ENCODE measurements at regions not wholly inside any gene's neighbourhood (a gene's known extent, or its start where the extent isn't known, plus 50 kb on each side); places are given as distances from the start of the nearest gene placed in this dataset.

DNA sequence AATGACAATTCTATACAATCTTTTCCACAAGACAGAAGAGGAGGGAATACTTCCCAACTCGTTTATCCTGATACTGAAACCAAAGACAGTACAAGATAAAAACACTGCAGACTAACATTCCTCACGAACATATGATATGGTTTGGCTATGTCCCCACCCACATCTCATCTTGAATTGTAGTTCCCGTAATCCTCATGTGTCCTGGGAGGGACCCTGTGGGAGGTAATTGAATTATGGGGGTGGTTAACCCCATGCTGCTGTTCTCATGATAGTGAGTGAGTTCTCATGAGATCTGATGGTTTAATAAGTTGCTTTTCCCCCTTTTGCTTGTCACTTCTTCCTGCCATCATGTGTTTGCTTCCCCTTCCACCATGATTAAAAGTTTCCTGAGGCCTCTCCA lies 83.9 kb upstream of the PROK2 start:
- TF ChIP-seq CTCF (IDR thresholded peaks at IDR 0.05): no peak
- TF ChIP-seq ZFX (IDR thresholded peaks at IDR 0.05; ENCODE audit: borderline replicate concordance): no peak
